ENCODE measurements at regions not wholly inside any gene's neighbourhood (a gene's known extent, or its start where the extent isn't known, plus 50 kb on each side); places are given as distances from the start of the nearest gene placed in this dataset.
"Not testable (repeated sequence)": the region's sequence is repeated elsewhere in the genome, so short reads cannot be mapped to it uniquely, and the experiment has no call there.

GRCh38 chr3:28139288-28139687 is 102.1 kb upstream of the CMC1 start:
- Mint-ChIP-seq H3K4me3 (no peak overlapping the region), H3K9me3 (no peaks in the 10 kb centered on the region), H3K36me3 (no peaks in the 10 kb centered on the region), H3K27me3 (peaks cover 3% of the 10 kb centered on the region), H3K4me1 (no peaks in the 10 kb centered on the region), H3K27ac (no peak overlapping the region)

- H3K27me3 Mint-ChIP-seq: peaks cover 3% of the 10 kb centered on the region
- H3K9me3 Mint-ChIP-seq: no peaks in the 10 kb centered on the region
- H3K27ac Mint-ChIP-seq: no peak overlapping the region
- H3K4me1 Mint-ChIP-seq: no peaks in the 10 kb centered on the region
- H3K4me3 Mint-ChIP-seq: no peak overlapping the region
- no peaks in the 10 kb centered on the region for H3K36me3 Mint-ChIP-seq
Measured at GRCh38 chr3:28139967-28140634, 101.3 kb upstream of the CMC1 start.

DNA sequence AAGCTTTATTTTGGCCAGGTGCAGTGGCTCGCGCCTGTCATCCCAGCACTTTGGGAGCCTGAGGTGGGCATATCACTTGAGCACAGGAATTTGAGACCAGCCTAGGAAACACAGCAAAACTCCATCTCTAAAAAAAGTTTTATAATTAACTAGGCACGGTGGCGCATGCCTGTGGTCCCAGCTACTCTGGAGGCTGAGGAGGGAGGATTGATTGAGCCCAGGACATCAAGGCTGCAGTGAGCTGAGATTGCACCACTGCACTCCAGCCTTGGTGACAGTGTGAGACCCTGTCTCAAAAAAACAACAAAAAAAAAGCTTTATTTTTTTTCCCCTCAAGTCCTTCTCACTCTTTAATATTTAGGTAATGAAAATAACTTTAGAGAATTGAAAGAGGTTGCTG is 100.8 kb upstream of the CMC1 start:
- Mint-ChIP-seq H3K27me3 (peaks cover 3% of the 10 kb centered on the region), H3K36me3 (no peaks in the 10 kb centered on the region), H3K9me3 (no peaks in the 10 kb centered on the region), H3K4me3 (no peak overlapping the region), H3K4me1 (no peaks in the 10 kb centered on the region), H3K27ac (no peak overlapping the region)

DNA sequence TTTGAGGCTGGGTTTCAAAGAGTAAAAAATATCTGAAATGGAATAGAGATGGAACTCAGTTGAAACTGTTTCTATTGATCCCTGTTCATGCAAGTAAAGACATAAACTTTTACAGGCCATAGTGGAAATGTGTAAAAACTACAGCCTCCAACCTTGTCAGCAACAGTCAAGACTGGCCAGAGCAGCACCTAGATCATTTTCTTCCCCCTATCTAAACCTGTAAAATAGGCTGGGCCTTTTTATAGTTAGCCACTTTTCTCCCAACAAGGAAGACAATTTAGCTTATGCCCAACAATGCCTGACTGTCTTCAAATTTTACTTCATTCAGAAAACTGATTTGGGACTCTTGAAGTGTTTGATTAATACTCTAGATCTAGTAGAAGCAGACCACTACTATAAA is 91.5 kb upstream of the CMC1 start:
- Mint-ChIP-seq H3K4me1 (peaks cover 0 to 2% (median 0%) of the 10 kb centered on the region in 3 donors), H3K36me3 (no peaks in the 10 kb centered on the region), H3K27me3 (no peaks in the 10 kb centered on the region), H3K9me3 (peaks cover 2 to 3% (median 3%) of the 10 kb centered on the region in 3 donors), H3K27ac (no peak overlapping the region), H3K4me3 (no peak overlapping the region)

GRCh38 chr3:28150465-28151206 is 90.8 kb upstream of the CMC1 start:
- no peak overlapping the region for H3K27ac Mint-ChIP-seq
- peaks cover 0 to 2% (median 0%) of the 10 kb centered on the region in 3 donors for H3K4me1 Mint-ChIP-seq
- H3K36me3 Mint-ChIP-seq: no peaks in the 10 kb centered on the region
- no peaks in the 10 kb centered on the region for H3K27me3 Mint-ChIP-seq
- H3K9me3 Mint-ChIP-seq: peaks cover 2 to 3% (median 3%) of the 10 kb centered on the region in 3 donors
- no peak overlapping the region for H3K4me3 Mint-ChIP-seq

DNA sequence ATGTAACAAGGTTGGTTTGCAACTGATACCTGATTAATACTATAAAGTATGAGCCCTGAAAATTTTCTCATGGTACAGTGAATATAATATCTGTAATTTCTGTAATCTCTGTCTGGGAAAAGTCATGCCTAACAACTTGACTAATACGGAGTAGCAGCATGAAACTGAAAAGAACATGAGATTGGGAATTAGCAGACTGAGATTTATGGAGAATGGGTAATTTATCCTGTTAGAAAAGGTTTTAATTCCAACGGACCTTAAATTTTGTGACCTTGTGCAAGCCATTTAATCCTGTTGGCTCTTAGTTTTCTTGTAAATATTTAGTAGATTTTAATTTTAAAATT is 90.2 kb upstream of the CMC1 start:
- Mint-ChIP-seq H3K27ac (no peak overlapping the region), H3K9me3 (peaks cover 2 to 3% (median 3%) of the 10 kb centered on the region in 3 donors)

DNA sequence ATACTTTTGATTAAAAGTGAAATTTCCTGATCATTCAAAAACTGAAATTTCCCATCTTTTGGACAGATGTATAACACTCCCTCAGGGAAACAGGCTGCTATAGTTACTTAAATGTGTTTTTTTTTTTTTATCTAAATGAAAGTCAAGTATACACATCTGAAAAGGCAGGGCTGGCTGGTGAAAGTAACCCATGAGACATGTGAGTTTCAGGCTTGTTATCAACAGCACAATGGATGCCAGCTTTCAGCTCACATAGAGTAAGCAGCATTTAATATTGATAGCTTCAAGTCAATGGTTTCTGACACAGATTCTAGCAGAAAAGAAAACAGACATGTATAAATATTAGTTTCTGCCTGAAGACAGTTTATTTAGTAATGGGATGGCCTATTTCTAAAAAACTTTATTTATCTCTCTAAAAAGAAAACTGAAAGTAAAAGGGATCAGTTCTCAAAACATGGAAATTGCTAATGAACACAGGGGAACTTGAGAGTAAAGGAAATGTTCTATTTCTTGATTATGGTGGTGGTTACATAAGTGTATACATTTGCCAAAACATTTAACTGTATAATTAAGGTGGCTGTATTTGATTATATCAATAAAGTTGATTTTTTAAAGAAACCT is 89.7 kb upstream of the CMC1 start:
- Mint-ChIP-seq H3K4me1 (peaks cover 0 to 2% (median 0%) of the 10 kb centered on the region in 3 donors), H3K27me3 (no peaks in the 10 kb centered on the region), H3K27ac (no peak overlapping the region), H3K4me3 (no peak overlapping the region), H3K36me3 (no peaks in the 10 kb centered on the region), H3K9me3 (peaks cover 2 to 3% (median 3%) of the 10 kb centered on the region in 3 donors)

More for the DNA sequence above, 90.2 kb upstream of the CMC1 start:
- Mint-ChIP-seq H3K4me3 (no peak overlapping the region), H3K27me3 (no peaks in the 10 kb centered on the region), H3K4me1 (peaks cover 0 to 2% (median 0%) of the 10 kb centered on the region in 3 donors), H3K36me3 (no peaks in the 10 kb centered on the region)

GRCh38 chr3:28155631-28156030 is 85.8 kb upstream of the CMC1 start:
- Mint-ChIP-seq H3K27ac (no peak overlapping the region), H3K4me1 (peaks cover 0 to 2% (median 0%) of the 10 kb centered on the region in 3 donors), H3K4me3 (no peak overlapping the region), H3K36me3 (peaks cover 2% of the 10 kb centered on the region), H3K9me3 (peaks cover 6 to 20% (median 6%) of the 10 kb centered on the region in 3 donors), H3K27me3 (no peaks in the 10 kb centered on the region)

GRCh38 chr3:28156599-28156998 is 84.8 kb upstream of the CMC1 start:
- not testable (repeated sequence) for H3K27ac Mint-ChIP-seq, H3K4me1 Mint-ChIP-seq, H3K27me3 Mint-ChIP-seq, H3K36me3 Mint-ChIP-seq, H3K4me3 Mint-ChIP-seq
- peaks cover 6 to 20% (median 6%) of the 10 kb centered on the region in 3 donors for H3K9me3 Mint-ChIP-seq

GRCh38 chr3:28171962-28172361 is 69.5 kb upstream of the CMC1 start:
- H3K27me3 Mint-ChIP-seq: no peaks in the 10 kb centered on the region

DNA sequence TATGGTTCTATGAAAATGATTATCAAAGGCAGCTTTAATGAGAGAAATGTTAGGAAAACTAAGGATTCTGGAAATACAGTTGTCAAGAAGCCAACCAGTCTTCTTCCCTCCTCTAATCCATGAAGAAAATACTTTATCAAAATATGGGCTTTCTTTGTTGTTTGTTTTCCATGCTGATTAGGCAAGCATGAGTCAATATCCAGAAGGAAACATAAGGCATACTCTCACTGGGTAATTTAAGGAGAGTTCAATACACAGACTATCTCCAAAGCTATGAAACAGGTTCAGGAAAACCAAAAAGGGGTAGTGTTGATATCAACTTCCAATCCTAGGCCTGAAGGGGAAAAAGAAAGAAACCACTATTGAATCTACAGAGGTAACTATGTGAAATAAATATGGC is 68.7 kb upstream of the CMC1 start:
- peaks cover 0 to 5% (median 4%) of the 10 kb centered on the region in 3 donors for H3K4me1 Mint-ChIP-seq
- H3K4me3 Mint-ChIP-seq: no peak overlapping the region
- H3K9me3 Mint-ChIP-seq: no peaks in the 10 kb centered on the region
- H3K36me3 Mint-ChIP-seq: no peaks in the 10 kb centered on the region
- H3K27ac Mint-ChIP-seq: no peak overlapping the region
- no peaks in the 10 kb centered on the region for H3K27me3 Mint-ChIP-seq

More at GRCh38 chr3:28171962-28172361, 69.5 kb upstream of the CMC1 start:
- Mint-ChIP-seq H3K36me3 (no peaks in the 10 kb centered on the region), H3K9me3 (no peaks in the 10 kb centered on the region), H3K4me3 (peak overlapping the region in 1 of 4 donors; percentile 44), H3K4me1 (peaks cover 0 to 5% (median 4%) of the 10 kb centered on the region in 3 donors), H3K27ac (no peak overlapping the region)

DNA sequence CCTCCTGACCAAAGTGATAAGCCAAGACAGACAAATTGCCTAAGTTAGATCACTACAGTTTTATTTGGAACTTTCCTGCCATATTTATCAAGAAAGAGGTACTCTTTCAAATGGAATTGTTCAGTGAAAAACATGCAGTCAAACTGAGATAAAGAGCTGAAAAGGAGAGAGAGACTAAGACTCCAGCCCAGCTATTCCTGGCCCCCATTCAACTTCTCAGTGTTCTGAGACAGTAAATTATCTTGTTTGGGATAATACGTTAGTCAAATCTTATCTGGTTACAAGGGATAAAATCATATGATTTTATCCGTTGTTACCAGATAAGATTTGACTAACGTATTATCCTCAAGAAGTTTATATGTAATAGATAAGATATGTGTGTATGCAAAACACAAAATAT is 67.6 kb upstream of the CMC1 start:
- no peak overlapping the region for H3K4me3 Mint-ChIP-seq
- H3K9me3 Mint-ChIP-seq: no peaks in the 10 kb centered on the region
- no peaks in the 10 kb centered on the region for H3K27me3 Mint-ChIP-seq
- H3K4me1 Mint-ChIP-seq: peaks cover 0 to 5% (median 4%) of the 10 kb centered on the region in 3 donors
- H3K27ac Mint-ChIP-seq: no peak overlapping the region
- no peaks in the 10 kb centered on the region for H3K36me3 Mint-ChIP-seq

DNA sequence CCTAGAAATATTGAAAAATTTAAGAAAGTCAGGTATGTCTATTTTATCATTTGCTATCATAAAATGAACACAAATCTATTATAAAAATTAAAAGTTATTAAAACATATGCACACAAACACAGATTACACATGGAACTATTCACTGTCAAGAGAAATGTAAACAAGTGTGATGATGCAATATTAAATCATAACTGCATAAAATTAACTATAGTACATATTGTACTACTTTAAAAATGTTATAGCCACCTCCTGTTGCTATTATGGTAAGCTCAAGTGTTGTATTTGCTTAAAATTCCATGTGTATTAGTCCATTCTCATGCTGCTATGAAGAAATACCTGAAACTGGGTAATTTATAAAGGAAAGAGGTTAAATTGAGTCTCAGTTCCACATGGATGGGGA is 54.7 kb upstream of the CMC1 start:
- Mint-ChIP-seq H3K4me3 (no peak overlapping the region), H3K27me3 (no peaks in the 10 kb centered on the region), H3K9me3 (peaks cover 0 to 6% (median 0%) of the 10 kb centered on the region in 3 donors), H3K36me3 (peaks cover 2% of the 10 kb centered on the region), H3K4me1 (no peaks in the 10 kb centered on the region), H3K27ac (no peak overlapping the region)

- H3K4me3 Mint-ChIP-seq: no peak overlapping the region
- no peaks in the 10 kb centered on the region for H3K4me1 Mint-ChIP-seq
- H3K36me3 Mint-ChIP-seq: no peaks in the 10 kb centered on the region
- H3K27me3 Mint-ChIP-seq: no peaks in the 10 kb centered on the region
- no peak overlapping the region for H3K27ac Mint-ChIP-seq
- H3K9me3 Mint-ChIP-seq: peaks cover 0 to 3% (median 0%) of the 10 kb centered on the region in 3 donors
Measured at GRCh38 chr3:28188686-28189085, 52.7 kb upstream of the CMC1 start.

- Mint-ChIP-seq H3K36me3 (no peaks in the 10 kb centered on the region), H3K4me3 (no peak overlapping the region), H3K4me1 (no peaks in the 10 kb centered on the region), H3K27me3 (no peaks in the 10 kb centered on the region), H3K27ac (no peak overlapping the region), H3K9me3 (peaks cover 0 to 1% (median 0%) of the 10 kb centered on the region in 3 donors)
Measured at GRCh38 chr3:28191363-28191762, 50.1 kb upstream of the CMC1 start.

Data from IgD-negative memory B cell (primary cell).